Right cardiac atrium (tissue), 5 donors: ENCODE measurements at regions not wholly inside any gene's neighbourhood (a gene's known extent, or its start where the extent isn't known, plus 50 kb on each side); places are given as distances from the start of the nearest gene placed in this dataset.
"Not testable (repeated sequence)": the region's sequence is repeated elsewhere in the genome, so short reads cannot be mapped to it uniquely, and the experiment has no call there.

ENCODE experiments used
- ATAC-seq, 2 donors: fragments of 200-7000 bp; cut with Tn5 transposase; one replicate each; pipeline versions ENCODE4 v1.8.0 to v1.9.1; 2020; ENCODE audit warnings: moderate library complexity in 2 of 2, mild to moderate bottlenecking in 1 of 2
- DNase-seq, 3 donors: peaks; one replicate each; pipeline ENCODE4 v3.0.0-alpha.2; 2020
- H3K27ac ChIP-seq: one replicate; pipeline ENCODE4 v1.5.1; 2013; ENCODE audit warnings: mild to moderate bottlenecking, low read length, control low read depth, moderate library complexity
- H3K27me3 ChIP-seq: one replicate; pipeline ENCODE4 v1.6.1; 2013; ENCODE audit not compliant: control insufficient read depth, insufficient read depth
- H3K4me1 ChIP-seq: one replicate; pipeline ENCODE4 v1.6.1; 2013; ENCODE audit warnings: low read length; ENCODE audit not compliant: control insufficient read depth, insufficient read depth
- H3K4me3 ChIP-seq: one replicate; pipeline ENCODE4 v1.5.1; 2013; ENCODE audit warnings: low read length, control low read depth
- H3K9me3 ChIP-seq: one replicate; pipeline ENCODE4 v1.6.1; 2013; ENCODE audit warnings: low read length; ENCODE audit not compliant: control insufficient read depth
- WGBS: extraction: QIAGEN DNeasy Blood & Tissue Kit; methylation state at CpG from one replicate; pipeline ENCODE4 v1.1.7; 2013; 5-methylcytosine and 5-hydroxymethylcytosine counted together
- intact Hi-C, 4 donors: fragments of 100-400 bp; cut with DNase I; formaldehyde crosslinking; loops; one replicate each; pipeline versions ENCODE4 v1.11.0 to v1.14.0; 2022 to 2023
- donor health status: healthy with polysubstance abuse.
- donor health status: DM: no; HTN: yes; CAD: no.
- donor health status: DM: no; HTN: no; CAD: no.
- donor health status: DM: no; HTN: yes; CAD: no; lungs with severe emphysema.
- donor health status: DM: yes; HTN: yes; CAD: no.

GRCh38 chr12:95386051-95386450 is 87.9 kb upstream of the METAP2 start:
- peaks cover 4% of the 10 kb centered on the region for H3K4me1 ChIP-seq
- WGBS: 29% methylated on average over 1 of the region's 1 CpG
- DNase-seq (no peak), ATAC-seq (no peak)
- no peaks in the 10 kb centered on the region for H3K27me3 ChIP-seq
- H3K4me3 ChIP-seq: no peak overlapping the region
- intact Hi-C loops: loop anchor here in 1 of 4 donors (5.0 kb wide), 1 partner anchor 86 kb away; the partner anchor contains the start of gene METAP2
- no peaks in the 10 kb centered on the region for H3K9me3 ChIP-seq
- no peak overlapping the region for H3K27ac ChIP-seq

GRCh38 chr12:95388260-95388659 is 85.7 kb upstream of the METAP2 start:
- not testable (repeated sequence) for H3K9me3 ChIP-seq, H3K27me3 ChIP-seq, DNase-seq, H3K27ac ChIP-seq, H3K4me1 ChIP-seq, H3K4me3 ChIP-seq, ATAC-seq
- intact Hi-C loops: loop anchor here in 1 of 4 donors (5.0 kb wide), 1 partner anchor 84 kb away; the partner anchor contains the start of gene METAP2
- WGBS: 84% methylated on average over 10 of the region's 10 CpGs

GRCh38 chr12:95390192-95390591 is 83.8 kb upstream of the METAP2 start:
- Histone ChIP-seq H3K27me3 (no peaks in the 10 kb centered on the region), H3K9me3 (no peaks in the 10 kb centered on the region), H3K4me3 (no peak overlapping the region), H3K27ac (no peak overlapping the region), H3K4me1 (no peaks in the 10 kb centered on the region)
- 63% methylated on average over 1 of the region's 1 CpG for WGBS
- intact Hi-C loops: no loop called here
- ATAC-seq (no peak), DNase-seq (no peak)

- DNase-seq (no peak), ATAC-seq (no peak)
- 80% methylated on average over 3 of the region's 3 CpGs for WGBS
- Histone ChIP-seq H3K9me3 (no peaks in the 10 kb centered on the region), H3K27me3 (no peaks in the 10 kb centered on the region), H3K27ac (no peak overlapping the region), H3K4me1 (no peaks in the 10 kb centered on the region), H3K4me3 (no peak overlapping the region)
- intact Hi-C loops: no loop called here
Observed at GRCh38 chr12:95390932-95391331, 83.0 kb upstream of the METAP2 start.

GRCh38 chr12:95393191-95393790 is 80.7 kb upstream of the METAP2 start:
- WGBS: 87% methylated on average over 3 of the region's 3 CpGs
- no peak for ATAC-seq

GRCh38 chr12:95395696-95396095 is 78.3 kb upstream of the METAP2 start:
- H3K27me3 ChIP-seq: no peaks in the 10 kb centered on the region
- ATAC-seq (no peak), DNase-seq (no peak)
- H3K4me3 ChIP-seq: no peak overlapping the region
- no peaks in the 10 kb centered on the region for H3K4me1 ChIP-seq
- no peaks in the 10 kb centered on the region for H3K9me3 ChIP-seq
- intact Hi-C loops: no loop called here
- no peak overlapping the region for H3K27ac ChIP-seq
- WGBS: 60% methylated on average over 1 of the region's 1 CpG

More at GRCh38 chr12:95393191-95393790, 80.7 kb upstream of the METAP2 start:
- H3K4me1 ChIP-seq: no peaks in the 10 kb centered on the region
- no peak for DNase-seq
- intact Hi-C loops: no loop called here
- H3K9me3 ChIP-seq: no peaks in the 10 kb centered on the region
- no peak overlapping the region for H3K4me3 ChIP-seq
- no peaks in the 10 kb centered on the region for H3K27me3 ChIP-seq
- no peak overlapping the region for H3K27ac ChIP-seq

GRCh38 chr12:95396849-95397468 is 77.0 kb upstream of the METAP2 start:
- ATAC-seq (no peak), DNase-seq (no peak)
- no peak overlapping the region for H3K4me3 ChIP-seq
- no peak overlapping the region for H3K27ac ChIP-seq
- no peaks in the 10 kb centered on the region for H3K27me3 ChIP-seq
- no peaks in the 10 kb centered on the region for H3K4me1 ChIP-seq
- 65% methylated on average over 4 of the region's 4 CpGs for WGBS
- no peaks in the 10 kb centered on the region for H3K9me3 ChIP-seq
- intact Hi-C loops: no loop called here

- no peaks in the 10 kb centered on the region for H3K9me3 ChIP-seq
- H3K27me3 ChIP-seq: no peaks in the 10 kb centered on the region
- intact Hi-C loops: no loop called here
- H3K4me3 ChIP-seq: no peak overlapping the region
- no peak for DNase-seq
- no peak for ATAC-seq
- 68% methylated on average over 5 of the region's 5 CpGs for WGBS
- no peaks in the 10 kb centered on the region for H3K4me1 ChIP-seq
- H3K27ac ChIP-seq: no peak overlapping the region
Observed at GRCh38 chr12:95397571-95397970, 76.4 kb upstream of the METAP2 start.

GRCh38 chr12:95402096-95402495 is 71.9 kb upstream of the METAP2 start:
- no peak for DNase-seq
- H3K27ac ChIP-seq: no peak overlapping the region
- no peaks in the 10 kb centered on the region for H3K27me3 ChIP-seq
- H3K9me3 ChIP-seq: no peaks in the 10 kb centered on the region
- intact Hi-C loops: no loop called here
- ATAC-seq: no peak
- WGBS: 44% methylated on average over 4 of the region's 4 CpGs
- H3K4me1 ChIP-seq: no peaks in the 10 kb centered on the region
- no peak overlapping the region for H3K4me3 ChIP-seq

GRCh38 chr12:95408201-95408600 is 65.8 kb upstream of the METAP2 start:
- Histone ChIP-seq H3K27ac (no peak overlapping the region), H3K27me3 (no peaks in the 10 kb centered on the region), H3K9me3 (no peaks in the 10 kb centered on the region), H3K4me1 (no peaks in the 10 kb centered on the region), H3K4me3 (no peak overlapping the region)
- intact Hi-C loops: no loop called here
- ATAC-seq (no peak), DNase-seq (no peak)
- WGBS: 63% methylated on average over 8 of the region's 8 CpGs

GRCh38 chr12:95411057-95411456 is 62.9 kb upstream of the METAP2 start:
- ATAC-seq (no peak), DNase-seq (no peak)
- 88% methylated on average over 3 of the region's 3 CpGs for WGBS
- intact Hi-C loops: no loop called here
- Histone ChIP-seq H3K27ac (no peak overlapping the region), H3K9me3 (no peaks in the 10 kb centered on the region), H3K27me3 (no peaks in the 10 kb centered on the region), H3K4me3 (no peak overlapping the region), H3K4me1 (no peaks in the 10 kb centered on the region)
